ENCODE measurements at regions not wholly inside any gene's neighbourhood (a gene's known extent, or its start where the extent isn't known, plus 50 kb on each side); places are given as distances from the start of the nearest gene placed in this dataset.

- TF ChIP-seq CTCF (IDR thresholded peaks at IDR 0.05) (no peak), POLR2A (IDR thresholded peaks at IDR 0.05) (no peak)
Observed at GRCh38 chr5:117165068-117165467, 590.4 kb upstream of the SEMA6A start.
